IPS DF 6.9 (cell line): ENCODE measurements at regions not wholly inside any gene's neighbourhood (a gene's known extent, or its start where the extent isn't known, plus 50 kb on each side); places are given as distances from the start of the nearest gene placed in this dataset.

Experiments
- DNase-seq: peaks from one replicate; pipeline ENCODE4 v3.0.0-alpha.2; 2013; ENCODE audit warnings: low read depth, low spot score
- H3K27ac ChIP-seq: one replicate; pipeline ENCODE4 v1.5.1; 2013; ENCODE audit warnings: low read length, control low read depth
- H3K27me3 ChIP-seq: 2 replicates; pipeline ENCODE4 v1.6.1; 2013; ENCODE audit warnings: mild to moderate bottlenecking, low read length; ENCODE audit not compliant: control insufficient read depth, insufficient read depth
- H3K36me3 ChIP-seq: 2 replicates; pipeline ENCODE4 v1.6.1; 2013; ENCODE audit warnings: low read length; ENCODE audit not compliant: control insufficient read depth, insufficient read depth
- H3K4me1 ChIP-seq: 2 replicates; pipeline ENCODE4 v1.6.1; 2013; ENCODE audit warnings: low read length; ENCODE audit not compliant: control insufficient read depth, insufficient read depth
- H3K4me3 ChIP-seq: 2 replicates; pipeline ENCODE4 v1.5.1; 2013; ENCODE audit warnings: mild to moderate bottlenecking, low read length
- H3K9me3 ChIP-seq: 2 replicates; pipeline ENCODE4 v1.6.1; 2013; ENCODE audit warnings: low read length, inconsistent platforms; ENCODE audit not compliant: control insufficient read depth, insufficient read depth
- WGBS: extraction: QIAGEN DNeasy Blood & Tissue Kit; methylation state at CpG from one replicate; pipeline ENCODE4 v1.1.7; 2013; ENCODE audit warnings: mixed read lengths, missing lambda C conversion rate; ENCODE audit not compliant: insufficient read length, insufficient coverage; 5-methylcytosine and 5-hydroxymethylcytosine counted together

DNA sequence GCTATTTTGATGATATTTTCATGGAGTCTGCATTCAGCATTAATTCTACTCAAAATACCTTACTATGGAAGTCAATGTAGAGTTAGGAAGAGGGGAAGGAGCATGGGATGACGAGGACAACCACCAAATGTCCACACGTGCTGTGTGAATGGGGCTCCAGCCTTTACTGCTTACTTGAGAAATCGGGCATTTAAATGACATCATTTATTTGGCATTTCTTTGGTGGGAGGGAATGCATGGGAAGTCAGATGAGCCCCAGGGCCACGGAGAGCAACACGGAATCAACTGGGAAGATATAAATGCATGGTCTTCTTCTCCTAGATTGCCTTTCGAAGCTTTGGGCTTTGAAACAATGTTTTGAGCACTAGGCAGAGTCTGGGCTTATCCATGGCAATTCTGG lies 458.5 kb upstream of the KLF4 start:
- no peaks in the 10 kb centered on the region for H3K27me3 ChIP-seq
- no peaks in the 10 kb centered on the region for H3K9me3 ChIP-seq
- no peak for DNase-seq
- no CpG with 5 or more reads among the region's 6 CpGs for WGBS
- H3K27ac ChIP-seq, result no peak overlapping the region
- no peak overlapping the region for H3K4me3 ChIP-seq
- H3K36me3 ChIP-seq, result no peaks in the 10 kb centered on the region
- H3K4me1 ChIP-seq, result no peaks in the 10 kb centered on the region

DNA sequence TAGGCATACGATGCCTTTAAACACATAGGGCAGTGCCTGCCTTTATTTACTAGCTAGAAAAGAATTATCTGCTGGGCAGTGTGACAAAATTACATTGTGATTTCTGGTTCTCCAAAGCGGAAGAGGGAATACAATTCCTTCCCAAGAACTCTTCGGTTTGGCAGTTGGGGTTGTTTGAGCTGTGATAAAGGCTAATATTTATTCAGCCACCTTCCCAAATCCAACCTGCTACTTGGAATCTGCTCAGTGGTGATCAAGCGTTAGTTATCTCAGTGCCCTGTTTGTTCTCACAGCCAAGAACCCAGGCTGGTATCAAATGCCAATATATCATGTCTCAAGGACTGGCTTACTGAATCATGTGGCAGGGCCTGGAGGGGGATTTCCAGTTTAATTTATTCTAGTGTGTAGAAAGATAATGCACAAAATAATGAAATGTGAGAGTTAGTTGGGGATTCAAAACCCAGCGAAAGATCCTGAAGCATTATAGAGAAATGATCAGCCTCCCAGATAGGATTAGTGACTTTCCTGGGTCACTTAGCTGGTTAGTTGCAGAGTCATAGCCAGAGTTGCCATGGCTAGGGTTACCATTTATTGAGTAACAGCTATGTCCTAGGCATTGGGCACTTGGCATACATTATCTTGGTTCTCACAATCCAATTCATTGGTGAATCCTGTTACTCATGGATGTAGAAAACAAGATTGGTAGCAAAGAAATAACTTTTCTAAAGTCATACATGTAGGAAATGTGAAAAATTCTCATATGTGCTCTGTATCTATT lies 457.0 kb upstream of the KLF4 start:
- Histone ChIP-seq H3K4me1 (no peaks in the 10 kb centered on the region), H3K36me3 (no peaks in the 10 kb centered on the region), H3K27me3 (no peaks in the 10 kb centered on the region), H3K27ac (no peak overlapping the region), H3K9me3 (no peaks in the 10 kb centered on the region), H3K4me3 (no peak overlapping the region)
- no CpG with 5 or more reads among the region's 5 CpGs for WGBS
- DNase-seq, result no peak

DNA sequence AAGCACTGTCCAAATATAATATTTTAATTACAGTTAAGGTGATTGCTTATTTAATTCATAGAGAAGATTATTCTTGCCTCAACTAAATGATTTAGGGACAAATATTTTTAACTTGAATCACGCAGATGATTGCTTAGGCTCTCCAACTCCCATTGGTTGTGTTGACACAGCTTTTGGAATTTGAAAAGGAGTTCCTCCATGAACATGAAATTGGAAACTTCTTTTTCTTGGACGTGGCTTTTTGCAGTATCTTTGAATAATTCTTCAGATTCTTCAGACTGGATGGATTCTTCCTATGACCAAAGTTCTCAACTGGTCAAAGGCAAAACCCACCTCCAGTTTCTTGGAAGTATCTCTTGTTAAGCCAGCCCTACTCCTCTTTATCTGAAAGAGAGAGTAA lies 456.4 kb upstream of the KLF4 start:
- no CpG with 5 or more reads among the region's 2 CpGs for WGBS
- Histone ChIP-seq H3K4me3 (no peak overlapping the region), H3K27ac (no peak overlapping the region), H3K9me3 (no peaks in the 10 kb centered on the region), H3K36me3 (no peaks in the 10 kb centered on the region), H3K27me3 (no peaks in the 10 kb centered on the region), H3K4me1 (no peaks in the 10 kb centered on the region)
- DNase-seq, result no peak

- Histone ChIP-seq H3K9me3 (no peaks in the 10 kb centered on the region), H3K27me3 (no peaks in the 10 kb centered on the region), H3K27ac (no peak overlapping the region), H3K4me3 (no peak overlapping the region), H3K4me1 (no peaks in the 10 kb centered on the region), H3K36me3 (no peaks in the 10 kb centered on the region)
- DNase-seq, result no peak
- no CpG with 5 or more reads among the region's 2 CpGs for WGBS
Measured at GRCh38 chr9:107945493-107945892, 455.9 kb upstream of the KLF4 start.

GRCh38 chr9:107944387-107944786 lies 454.8 kb upstream of the KLF4 start:
- H3K9me3 ChIP-seq, result no peaks in the 10 kb centered on the region
- H3K27me3 ChIP-seq, result no peaks in the 10 kb centered on the region

DNA sequence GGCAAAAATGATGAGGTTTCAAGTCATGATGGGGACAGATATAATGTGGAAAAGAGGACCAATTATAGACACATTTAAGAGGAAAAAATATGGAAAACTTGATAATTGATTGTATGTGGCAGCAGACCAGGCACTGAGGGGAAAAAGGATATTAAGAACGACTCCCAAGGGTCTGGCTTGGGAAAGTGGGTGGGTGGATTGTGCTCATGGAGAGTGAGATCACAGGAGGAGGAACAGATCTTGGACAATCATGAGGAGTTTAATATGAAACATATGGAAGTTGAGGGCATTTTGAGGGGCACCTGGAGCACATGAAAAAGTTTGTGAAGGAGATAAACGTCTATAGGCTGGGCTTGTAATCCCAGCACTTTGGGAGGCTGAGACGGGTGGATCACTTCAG lies 454.3 kb upstream of the KLF4 start:
- H3K36me3 ChIP-seq, result no peaks in the 10 kb centered on the region
- H3K4me1 ChIP-seq, result no peaks in the 10 kb centered on the region
- H3K27ac ChIP-seq, result no peak overlapping the region
- WGBS, result no CpG with 5 or more reads among the region's 3 CpGs
- no peaks in the 10 kb centered on the region for H3K9me3 ChIP-seq
- H3K27me3 ChIP-seq, result no peaks in the 10 kb centered on the region
- no peak for DNase-seq
- H3K4me3 ChIP-seq, result no peak overlapping the region

More at GRCh38 chr9:107944387-107944786, 454.8 kb upstream of the KLF4 start:
- no peak for DNase-seq
- Histone ChIP-seq H3K27ac (no peak overlapping the region), H3K36me3 (no peaks in the 10 kb centered on the region), H3K4me1 (no peaks in the 10 kb centered on the region), H3K4me3 (no peak overlapping the region)
- WGBS, result no CpG with 5 or more reads among the region's 10 CpGs

DNA sequence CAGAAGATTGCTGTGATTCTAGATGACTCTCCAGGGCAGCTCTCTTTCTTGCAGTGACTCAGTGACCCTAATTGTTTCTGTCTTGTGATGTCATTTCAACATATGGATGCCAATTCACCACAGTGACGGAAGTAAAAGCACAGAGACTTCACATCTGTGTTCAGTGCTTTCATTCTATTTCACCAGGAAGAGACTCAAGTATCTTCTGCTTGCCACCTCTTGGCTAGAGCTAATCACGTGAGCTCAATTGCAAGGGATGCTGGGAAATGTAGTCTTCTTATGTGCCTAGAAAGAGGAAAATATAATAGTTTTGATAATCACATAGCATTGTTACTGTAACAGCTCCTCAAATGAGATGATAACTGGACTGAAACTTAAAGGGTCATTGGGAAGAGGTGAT lies 453.3 kb upstream of the KLF4 start:
- Histone ChIP-seq H3K36me3 (no peaks in the 10 kb centered on the region), H3K27me3 (no peaks in the 10 kb centered on the region), H3K4me1 (no peaks in the 10 kb centered on the region), H3K4me3 (no peak overlapping the region), H3K27ac (no peak overlapping the region), H3K9me3 (no peaks in the 10 kb centered on the region)
- DNase-seq, result no peak
- WGBS, result no CpG with 5 or more reads among the region's 2 CpGs

- no peak overlapping the region for H3K27ac ChIP-seq
- no CpG with 5 or more reads among the region's 1 CpG for WGBS
Measured at GRCh38 chr9:107942291-107942690, 452.7 kb upstream of the KLF4 start.

GRCh38 chr9:107940616-107941595 lies 451.3 kb upstream of the KLF4 start:
- no CpG with 5 or more reads among the region's 7 CpGs for WGBS

More at GRCh38 chr9:107942291-107942690, 452.7 kb upstream of the KLF4 start:
- Histone ChIP-seq H3K4me1 (no peaks in the 10 kb centered on the region), H3K9me3 (no peaks in the 10 kb centered on the region), H3K27me3 (no peaks in the 10 kb centered on the region), H3K4me3 (no peak overlapping the region), H3K36me3 (no peaks in the 10 kb centered on the region)
- DNase-seq, result no peak

GRCh38 chr9:107938801-107939386 lies 449.3 kb upstream of the KLF4 start:
- no CpG with 5 or more reads among the region's 8 CpGs for whole genome bisulfite sequencing
- Histone ChIP-seq H3K27ac (no peak overlapping the region), H3K9me3 (no peaks in the 10 kb centered on the region), H3K36me3 (no peaks in the 10 kb centered on the region), H3K4me3 (no peak overlapping the region), H3K27me3 (no peaks in the 10 kb centered on the region), H3K4me1 (no peaks in the 10 kb centered on the region)
- DNase-seq, result no peak

More at GRCh38 chr9:107940616-107941595, 451.3 kb upstream of the KLF4 start:
- no peak for DNase-seq
- no peak overlapping the region for H3K27ac ChIP-seq
- H3K4me3 ChIP-seq, result no peak overlapping the region
- H3K4me1 ChIP-seq, result no peaks in the 10 kb centered on the region
- H3K9me3 ChIP-seq, result no peaks in the 10 kb centered on the region
- no peaks in the 10 kb centered on the region for H3K27me3 ChIP-seq
- H3K36me3 ChIP-seq, result no peaks in the 10 kb centered on the region
